ENCODE measurements at regions not wholly inside any gene's neighbourhood (a gene's known extent, or its start where the extent isn't known, plus 50 kb on each side); places are given as distances from the start of the nearest gene placed in this dataset.

DNA sequence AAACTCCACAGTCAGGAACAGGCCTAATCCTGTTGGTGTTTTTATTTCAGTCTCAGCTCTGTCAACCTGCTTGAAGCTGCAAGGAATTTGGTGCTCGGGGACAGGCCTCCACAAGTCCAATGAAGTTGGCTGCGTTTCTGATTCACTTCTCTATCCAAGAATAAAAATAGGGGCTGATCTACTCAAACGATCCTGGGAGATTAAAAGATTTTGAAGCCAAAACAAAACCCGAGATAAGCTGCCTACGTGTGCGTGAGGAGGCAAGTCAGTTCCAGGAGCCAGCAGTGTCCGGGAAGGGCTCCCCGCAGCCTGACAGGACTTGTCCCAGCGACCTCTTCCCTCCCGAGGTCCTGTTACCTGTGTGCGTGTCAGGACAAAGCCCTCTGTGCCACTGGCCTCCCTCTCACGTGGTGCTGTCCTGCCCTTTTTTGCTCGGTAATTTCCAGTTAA is 98.0 kb downstream of the ETS2 start:
- TF ChIP-seq CTCF (IDR thresholded peaks at IDR 0.05) (no peak), POLR2A (IDR thresholded peaks at IDR 0.05) (no peak)

Data from body of pancreas (tissue), 4 donors.